Heart left ventricle (tissue), 16 donors: ENCODE measurements at regions not wholly inside any gene's neighbourhood (a gene's known extent, or its start where the extent isn't known, plus 50 kb on each side); places are given as distances from the start of the nearest gene placed in this dataset.

ENCODE experiments used
- ATAC-seq, 4 donors: fragments of 200-7000 bp; cut with Tn5 transposase; one replicate each; pipeline ENCODE4 v1.9.1; 2020 to 2022; ENCODE audit warnings: moderate library complexity in 4 of 4, mild to moderate bottlenecking in 3 of 4, moderate number of reproducible peaks in 1 of 4
- DNase-seq, 5 donors: peaks; one replicate each; pipeline ENCODE4 v3.0.0-alpha.2; 2020
- H3K27ac ChIP-seq, 12 donors: fragments of 200-600 bp; sonication (generic) in 4 of 12; one replicate each; pipeline versions ENCODE4 v1.5.0 to v1.8.0; 2016 to 2022; ENCODE audit warnings: mild to moderate bottlenecking in 2 of 12
- H3K27me3 ChIP-seq, 9 donors: fragments of 200-600 bp; sonication (generic) in 2 of 9; one replicate each; pipeline versions ENCODE4 v1.5.1 to v1.8.0; 2016 to 2022; ENCODE audit warnings: mild to moderate bottlenecking in 3 of 9
- H3K36me3 ChIP-seq, 9 donors: fragments of 200-600 bp; sonication (generic) in 2 of 9; one replicate each; pipeline versions ENCODE4 v1.5.0 to v1.8.0; 2018 to 2022; ENCODE audit warnings: mild to moderate bottlenecking in 2 of 9
- H3K4me1 ChIP-seq, 12 donors: fragments of 200-600 bp; sonication (generic) in 4 of 12; one replicate each; pipeline versions ENCODE4 v1.5.0 to v1.8.0; 2016 to 2022; ENCODE audit warnings: mild to moderate bottlenecking in 3 of 12
- H3K4me3 ChIP-seq, 12 donors: fragments of 200-600 bp; sonication (generic) in 4 of 12; one replicate each; pipeline versions ENCODE4 v1.5.0 to v1.8.0; 2017 to 2022; ENCODE audit warnings: mild to moderate bottlenecking in 9 of 12, moderate library complexity in 4 of 12
- H3K9me3 ChIP-seq, 12 donors: fragments of 200-600 bp; sonication (generic) in 4 of 12; one replicate each; pipeline versions ENCODE4 v1.5.0 to v1.8.0; 2016 to 2022; ENCODE audit warnings: mild to moderate bottlenecking in 1 of 12
- CTCF ChIP-seq, 12 donors: fragments of 200-600 bp; sonication (generic) in 4 of 12; IDR thresholded peaks; one replicate each; pipeline versions ENCODE4 v1.5.0 to v1.8.0; 2018 to 2022; ENCODE audit warnings: antibody characterized with exemption in 12 of 12, mild to moderate bottlenecking in 5 of 12
- POLR2A ChIP-seq, 2 donors: fragments of 450-650 bp; IDR thresholded peaks; one replicate each; pipeline ENCODE4 v1.6.1; 2017; ENCODE audit warnings: antibody characterized with exemption in 2 of 2, mild to moderate bottlenecking in 2 of 2, moderate library complexity in 2 of 2
- WGBS, 4 donors: extraction: QIAGEN DNeasy Blood & Tissue Kit in 2 of 4; methylation state at CpG; one replicate each; pipeline versions ENCODE4 v1.1.5 to v1.1.7; 2013 to 2018; 5-methylcytosine and 5-hydroxymethylcytosine counted together
- intact Hi-C, 10 donors: fragments of 100-400 bp; cut with DNase I; formaldehyde crosslinking; loops; one replicate each; pipeline versions ENCODE4 v1.11.1 to v1.14.2; 2022
- donor health status: ischemic (EF 13 %, LVEDD 7.1; RV severe dilation, severe dysfunction).
- donor health status: healthy with polysubstance abuse.
- donor health status: DM: no; HTN: yes; CAD: no.
- donor health status: DM: no; HTN: no; CAD: no.
- donor health status: ischemic (EF 25% LVEDD 6.9; RV normal size, moderate dysfunction).
- donor health status: ischemic (EF 25% LVEDD 5.7; RV mildly dilated, moderate dysfunction).
- donor health status: healthy.
- donor health status: DM: yes; HTN: yes; CAD: no.
- donor health status: ischemic (EF 35%, LVEDD 5.7; RV mildly dilated, moderate dysfunction).
- donor health status: nonischemic (EF 11% LVEDD 7.7; RV severe dilation, severe dysfunction).
- donor health status: DM: yes; HTN: yes; CAD: no.
- donor health status: PGD.
- donor health status: ischemic (EF 29% LVEDD 5.4; RV normal size, mild dysfunction).
- donor health status: nonischemic (EF 23%, LVEDD 6.1; RV moderate dilation, normal function).

DNA sequence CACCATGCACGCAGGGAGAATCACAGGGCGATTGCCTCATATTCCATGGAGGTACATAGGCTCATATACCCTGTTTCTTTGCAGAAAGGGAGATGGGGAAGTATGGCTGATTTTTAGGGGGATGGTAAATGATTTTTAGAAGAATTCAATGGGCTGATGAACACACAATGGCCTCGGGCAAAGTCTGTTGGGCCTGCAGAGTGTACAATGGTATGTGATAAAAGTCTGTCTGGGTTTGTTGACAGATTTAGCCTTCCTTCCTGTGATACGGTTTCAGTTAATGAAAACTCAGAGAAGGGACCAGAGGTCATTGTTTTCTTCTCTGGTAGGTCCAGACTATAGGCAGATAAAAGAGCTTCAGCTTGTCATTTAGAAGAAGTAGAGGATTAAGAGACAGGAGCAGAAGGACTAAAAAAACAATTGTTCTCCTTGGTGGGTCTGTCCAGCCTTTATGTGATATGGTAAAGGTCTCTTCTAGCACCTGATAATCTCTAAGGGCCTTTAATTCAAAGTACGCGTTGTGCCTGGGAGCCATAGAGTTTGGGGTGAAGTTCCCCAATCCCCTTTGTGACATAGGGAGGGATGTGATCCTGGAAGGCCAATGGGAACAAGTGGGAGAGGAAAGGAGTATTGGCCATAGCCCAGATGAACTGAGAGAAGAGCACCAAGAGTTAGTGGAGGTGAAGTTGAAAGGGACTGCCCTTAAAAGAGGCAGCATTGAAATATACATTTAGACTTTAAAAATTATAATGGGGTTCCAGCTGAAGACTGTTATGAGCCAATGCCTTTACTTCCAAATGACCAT, 107.5 kb upstream of the SERPINE2 start:
- H3K9me3 ChIP-seq, result no peaks in the 10 kb centered on the region
- H3K27ac ChIP-seq, result peak overlapping the region in 6 of 12 donors; percentile 13 to 82 (median 48)
- no peak overlapping the region for H3K4me3 ChIP-seq
- intact Hi-C loops, result loop anchor here in 2 of 10 donors (5.0 to 10.0 kb wide), 2 partner anchors 104 to 138 kb away; no protein-coding TSS in a partner anchor
- TF ChIP-seq POLR2A (IDR thresholded peaks at IDR 0.05) (no peak), CTCF (IDR thresholded peaks at IDR 0.05) (no peak)
- no peak for DNase-seq
- H3K27me3 ChIP-seq, result no peaks in the 10 kb centered on the region
- peaks cover 0 to 21% (median 2%) of the 10 kb centered on the region in 12 donors for H3K4me1 ChIP-seq
- 63 to 71% (median 67%) methylated on average over 6 of the region's 6 CpGs for WGBS, 4 donors
- ATAC-seq, result peak in 1 of 4 donors; percentile 20
- no peaks in the 10 kb centered on the region for H3K36me3 ChIP-seq

- Histone ChIP-seq H3K4me3 (no peak overlapping the region), H3K9me3 (no peaks in the 10 kb centered on the region), H3K36me3 (no peaks in the 10 kb centered on the region), H3K27me3 (no peaks in the 10 kb centered on the region), H3K27ac (peak overlapping the region in 6 of 12 donors; percentile 13 to 82 (median 48)), H3K4me1 (peaks cover 0 to 21% (median 2%) of the 10 kb centered on the region in 12 donors)
- WGBS, 4 donors, result 41 to 60% (median 50%) methylated on average over 3 of the region's 3 CpGs
- peak; percentile 32 to 88 (median 86) for ATAC-seq
- no peak for TF ChIP-seq POLR2A (IDR thresholded peaks at IDR 0.05)
- peak in 3 of 5 donors; percentile 36 to 68 (median 44) for DNase-seq
- intact Hi-C loops, result loop anchor here in 2 of 10 donors (5.0 to 10.0 kb wide), 2 partner anchors 104 to 139 kb away; no protein-coding TSS in a partner anchor
These were observed 106.8 kb upstream of the SERPINE2 start for GRCh38 chr2:224145751-224146355.

DNA sequence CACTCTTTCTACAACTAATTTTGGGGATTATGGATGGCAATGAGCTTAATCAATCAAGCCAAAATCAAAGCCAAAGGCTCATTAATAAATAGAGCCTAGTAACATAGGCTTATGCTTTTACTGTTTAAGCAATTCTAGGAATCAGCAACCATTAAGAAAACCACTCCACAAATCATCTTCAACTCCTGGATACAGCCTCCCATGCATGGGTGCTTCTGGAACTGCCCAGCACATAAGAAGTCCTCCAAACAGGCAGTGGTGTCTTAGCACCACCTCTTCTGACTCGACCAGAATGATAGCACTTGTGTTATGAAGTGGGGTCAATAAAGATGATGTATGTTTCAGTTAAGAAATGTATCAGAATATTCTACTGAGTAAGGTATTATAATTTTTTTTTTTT, 104.4 kb upstream of the SERPINE2 start:
- H3K36me3 ChIP-seq, result no peaks in the 10 kb centered on the region
- no peak for ATAC-seq
- TF ChIP-seq POLR2A (IDR thresholded peaks at IDR 0.05) (no peak), CTCF (IDR thresholded peaks at IDR 0.05) (no peak)
- intact Hi-C loops, result loop anchor here in 1 of 10 donors (10.0 kb wide), 1 partner anchor 141 kb away; no protein-coding TSS in a partner anchor
- H3K4me3 ChIP-seq, result no peak overlapping the region
- no peak for DNase-seq
- H3K27ac ChIP-seq, result no peak overlapping the region
- H3K4me1 ChIP-seq, result peaks cover 0 to 21% (median 2%) of the 10 kb centered on the region in 12 donors
- WGBS, 4 donors, result 52 to 73% (median 58%) methylated on average over 1 of the region's 1 CpG
- no peaks in the 10 kb centered on the region for H3K9me3 ChIP-seq
- H3K27me3 ChIP-seq, result no peaks in the 10 kb centered on the region

DNA sequence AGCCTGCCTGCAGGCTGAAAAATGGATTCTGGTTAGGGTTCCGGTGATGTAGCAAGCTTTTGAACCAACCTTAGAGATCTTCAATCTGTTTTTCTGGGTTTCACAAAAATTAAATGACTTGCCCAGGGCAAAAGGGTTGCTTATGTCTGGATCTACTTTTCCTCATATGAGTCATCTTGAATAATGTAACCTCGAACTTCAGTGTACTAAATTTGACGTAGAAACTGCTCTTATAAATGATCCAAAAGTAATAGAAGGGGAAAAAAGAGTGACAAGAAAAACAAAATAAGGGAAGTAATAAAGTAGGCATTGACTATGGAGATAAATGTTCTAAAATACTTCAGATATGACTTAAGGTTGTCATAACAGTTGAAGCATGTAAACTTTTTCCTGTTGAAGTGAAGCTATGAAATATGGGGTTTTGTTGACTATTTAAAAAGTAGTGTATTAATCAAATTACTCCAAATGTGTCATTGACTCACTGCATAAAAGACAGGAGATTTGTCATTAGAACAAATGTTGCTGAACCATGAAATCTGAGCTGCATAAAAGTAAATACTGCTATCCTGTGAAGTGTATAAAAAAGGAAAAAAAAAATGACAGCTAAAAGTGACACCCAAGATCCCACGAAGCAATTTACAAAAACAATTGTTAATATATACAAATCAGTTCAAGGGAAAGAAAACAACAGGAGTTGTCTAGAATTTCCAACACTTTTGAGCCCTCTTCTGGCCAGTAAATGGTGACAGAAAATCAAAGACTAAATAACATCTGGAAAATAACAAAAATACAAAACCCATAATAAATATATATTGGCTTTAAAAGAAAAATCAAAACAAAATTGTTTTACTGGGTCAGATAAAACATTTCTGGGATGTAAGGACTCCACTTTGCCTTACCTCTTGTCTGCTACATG, 103.6 kb upstream of the SERPINE2 start:
- WGBS, 4 donors, result 53 to 60% (median 59%) methylated on average over 4 of the region's 4 CpGs
- Histone ChIP-seq H3K9me3 (no peaks in the 10 kb centered on the region), H3K4me1 (peaks cover 0 to 21% (median 2%) of the 10 kb centered on the region in 12 donors), H3K27me3 (no peaks in the 10 kb centered on the region), H3K27ac (no peak overlapping the region), H3K36me3 (no peaks in the 10 kb centered on the region), H3K4me3 (no peak overlapping the region)
- no peak for DNase-seq
- intact Hi-C loops, result loop anchor here in 1 of 10 donors (10.0 kb wide), 1 partner anchor 142 kb away; no protein-coding TSS in a partner anchor
- peak in 1 of 4 donors; percentile 65 for ATAC-seq
- TF ChIP-seq CTCF (IDR thresholded peaks at IDR 0.05), result peak in 3 of 12 donors; percentile 21 to 40 (median 26)
- TF ChIP-seq POLR2A (IDR thresholded peaks at IDR 0.05), result no peak
